Skeletal muscle cell (primary cell): ENCODE measurements at regions not wholly inside any gene's neighbourhood (a gene's known extent, or its start where the extent isn't known, plus 50 kb on each side); places are given as distances from the start of the nearest gene placed in this dataset.

Experiments
- DNase-seq: peaks from one replicate; pipeline ENCODE4 v3.0.0-alpha.2; 2010; ENCODE audit warnings: low read depth
- H3K4me3 ChIP-seq: 2 replicates; pipeline ENCODE4 v1.5.1; 2011; ENCODE audit warnings: low read depth, mild to moderate bottlenecking, control low read depth, low read length, moderate library complexity

DNA sequence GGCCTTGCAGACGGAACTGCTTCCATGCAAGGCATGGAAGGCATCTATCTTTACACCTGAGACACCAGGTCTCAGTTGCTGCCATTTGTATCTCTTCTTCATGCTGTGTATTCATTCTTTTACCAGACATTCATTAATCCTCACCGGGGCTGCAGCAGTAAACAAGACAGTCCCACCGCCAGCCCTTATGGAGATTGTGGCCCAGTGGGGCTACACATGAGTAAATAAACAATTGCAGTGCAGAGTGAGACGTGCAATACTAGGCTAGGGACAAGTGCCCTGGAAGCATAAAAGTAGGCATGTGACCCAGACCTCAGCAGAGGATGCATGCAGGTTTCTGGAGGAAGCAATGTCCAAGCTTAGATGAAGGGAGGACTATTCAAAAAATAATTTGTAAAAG is 497.6 kb upstream of the KLHL29 start:
- no peak overlapping the region for H3K4me3 ChIP-seq
- DNase-seq, result no peak

- no peak overlapping the region for H3K4me3 ChIP-seq
- no peak for DNase-seq
Measured at GRCh38 chr2:22887845-22888244, 497.1 kb upstream of the KLHL29 start.

GRCh38 chr2:22890132-22890531 is 494.8 kb upstream of the KLHL29 start:
- no peak overlapping the region for H3K4me3 ChIP-seq
- no peak for DNase-seq

GRCh38 chr2:22893761-22894517 is 491.0 kb upstream of the KLHL29 start:
- H3K4me3 ChIP-seq, result no peak overlapping the region
- no peak for DNase-seq

DNA sequence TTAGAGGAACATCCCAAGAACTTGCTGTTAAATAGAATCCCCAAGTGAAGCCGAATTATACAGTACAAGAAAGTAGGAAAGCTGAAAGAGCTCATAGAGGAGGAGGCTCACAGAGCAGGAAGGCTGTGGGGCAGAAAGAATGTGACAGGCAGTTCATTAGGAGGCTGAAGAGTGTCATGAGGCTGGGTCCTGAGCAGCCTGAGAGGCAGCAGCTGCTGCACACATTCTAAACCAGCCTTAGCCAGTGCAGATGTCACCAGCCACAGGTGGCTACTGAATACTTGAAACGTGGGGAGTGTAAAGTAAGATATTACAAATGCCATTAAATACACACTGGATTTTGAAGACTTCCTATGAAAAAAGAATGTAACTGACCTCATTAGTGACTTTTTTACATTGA is 490.2 kb upstream of the KLHL29 start:
- no peak overlapping the region for H3K4me3 ChIP-seq
- DNase-seq, result no peak

DNA sequence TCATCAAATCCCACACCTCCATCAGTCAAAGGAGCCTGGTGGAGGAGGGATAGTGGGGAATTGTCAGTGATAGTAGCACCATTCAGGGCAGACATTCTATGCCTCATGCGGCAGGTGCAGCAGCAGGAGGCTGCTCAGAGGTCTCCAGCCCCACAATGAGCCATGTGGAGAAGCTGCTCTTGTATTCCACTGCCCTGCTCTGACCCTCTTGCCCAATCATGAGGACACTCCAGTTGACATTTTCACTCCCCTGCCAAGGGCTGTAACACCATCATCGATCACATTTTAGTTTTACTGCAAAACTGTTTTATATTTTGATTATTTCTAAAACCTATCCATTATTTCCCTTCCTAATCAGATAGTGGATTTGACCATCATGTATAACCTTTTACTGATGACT is 487.6 kb upstream of the KLHL29 start:
- no peak for DNase-seq
- no peak overlapping the region for H3K4me3 ChIP-seq

- H3K4me3 ChIP-seq, result no peak overlapping the region
- DNase-seq, result no peak
Measured at GRCh38 chr2:22900674-22901073, 484.3 kb upstream of the KLHL29 start.

DNA sequence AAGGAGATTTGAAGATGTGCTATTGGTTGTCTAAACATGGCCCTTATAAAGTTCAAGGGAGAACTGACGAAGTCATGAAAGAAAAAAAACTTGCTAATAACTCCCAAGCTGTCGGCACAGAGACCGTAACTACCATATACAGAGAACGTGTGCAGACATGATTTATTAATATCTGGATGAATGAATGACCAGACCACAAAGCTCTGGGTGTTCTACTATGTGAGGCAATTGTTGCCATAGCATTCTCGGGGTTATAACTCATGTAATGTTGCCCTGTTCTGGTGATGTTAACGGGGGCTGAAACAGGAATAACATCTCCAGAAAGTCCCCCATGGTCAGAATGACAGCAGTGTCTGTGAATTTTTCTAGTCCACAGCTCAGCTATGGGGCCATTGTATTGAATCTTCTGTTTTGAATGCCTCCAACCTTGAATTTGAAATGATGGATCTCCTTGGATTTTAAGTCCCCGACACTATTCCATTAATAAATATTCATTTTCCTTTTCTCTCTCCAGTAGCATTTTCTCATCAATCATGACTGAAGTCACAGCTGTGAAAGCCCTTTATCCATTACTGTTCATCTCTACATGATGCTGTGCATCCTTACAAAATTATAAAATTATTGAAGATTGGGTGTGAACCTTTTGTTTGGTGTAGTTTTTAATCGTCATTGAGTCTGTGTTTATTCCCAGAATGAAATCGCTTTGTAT is 483.4 kb upstream of the KLHL29 start:
- no peak for DNase-seq
- no peak overlapping the region for H3K4me3 ChIP-seq

DNA sequence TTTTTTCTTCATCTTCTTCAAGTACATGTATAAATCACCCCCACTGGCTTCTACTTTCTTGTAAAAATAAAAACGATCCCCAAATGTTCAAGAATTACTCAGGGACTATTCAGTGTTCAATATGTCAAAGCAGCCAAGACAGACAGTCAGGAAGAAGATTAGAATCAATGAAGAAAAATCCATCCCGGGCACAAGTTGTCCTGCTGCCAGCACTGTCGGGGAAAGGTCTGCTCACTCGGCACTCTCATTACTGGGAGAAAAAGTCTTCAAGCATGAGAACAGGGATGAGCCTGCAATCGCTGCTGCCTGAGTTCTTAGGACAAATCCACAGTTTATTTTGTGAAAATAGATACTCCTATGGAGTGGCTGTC is 482.8 kb upstream of the KLHL29 start:
- DNase-seq, result no peak
- no peak overlapping the region for H3K4me3 ChIP-seq

GRCh38 chr2:22902662-22903165 is 482.3 kb upstream of the KLHL29 start:
- no peak overlapping the region for H3K4me3 ChIP-seq
- no peak for DNase-seq

GRCh38 chr2:22903616-22904015 is 481.4 kb upstream of the KLHL29 start:
- no peak for DNase-seq
- H3K4me3 ChIP-seq, result no peak overlapping the region

- no peak for DNase-seq
- H3K4me3 ChIP-seq, result no peak overlapping the region
Measured at GRCh38 chr2:22904126-22904684, 480.8 kb upstream of the KLHL29 start.

DNA sequence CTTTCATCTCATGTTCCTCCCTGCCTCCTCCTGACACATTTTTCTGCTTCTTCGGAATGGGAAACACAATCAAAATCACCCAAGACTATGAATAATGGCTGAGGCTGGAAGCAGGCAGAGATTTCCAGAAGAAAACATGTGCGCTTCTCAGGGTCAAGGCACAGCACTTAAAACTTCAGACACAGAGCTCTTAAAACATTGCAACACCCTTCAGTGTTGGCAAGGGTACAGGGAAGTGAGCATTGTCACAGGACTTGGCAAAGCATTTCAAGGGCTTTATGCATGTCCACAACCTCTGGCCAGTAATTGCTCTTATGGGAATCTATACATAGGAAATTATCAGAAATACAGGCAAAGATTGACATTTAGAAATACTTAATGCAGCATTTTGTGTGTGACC is 477.6 kb upstream of the KLHL29 start:
- H3K4me3 ChIP-seq, result no peak overlapping the region
- DNase-seq, result no peak

DNA sequence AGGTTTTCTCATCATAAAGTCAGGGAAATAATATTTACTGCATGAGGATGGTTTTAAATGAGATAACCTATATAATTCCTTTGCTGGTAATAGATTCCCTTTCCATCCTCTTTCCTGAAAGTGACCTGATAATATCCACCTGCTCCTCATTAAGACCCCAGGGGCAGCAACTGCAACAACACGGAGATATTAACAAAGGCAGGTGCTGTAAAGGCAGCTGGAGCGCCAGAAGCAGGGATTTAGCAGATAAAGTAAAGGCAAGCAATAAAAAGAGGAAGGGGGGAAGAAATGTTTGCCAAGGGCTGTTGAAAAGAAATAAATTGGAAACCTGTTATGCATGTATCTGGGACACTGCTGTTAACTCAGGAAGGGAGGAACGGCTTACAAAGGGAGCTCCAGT is 472.6 kb upstream of the KLHL29 start:
- H3K4me3 ChIP-seq, result no peak overlapping the region
- no peak for DNase-seq

DNA sequence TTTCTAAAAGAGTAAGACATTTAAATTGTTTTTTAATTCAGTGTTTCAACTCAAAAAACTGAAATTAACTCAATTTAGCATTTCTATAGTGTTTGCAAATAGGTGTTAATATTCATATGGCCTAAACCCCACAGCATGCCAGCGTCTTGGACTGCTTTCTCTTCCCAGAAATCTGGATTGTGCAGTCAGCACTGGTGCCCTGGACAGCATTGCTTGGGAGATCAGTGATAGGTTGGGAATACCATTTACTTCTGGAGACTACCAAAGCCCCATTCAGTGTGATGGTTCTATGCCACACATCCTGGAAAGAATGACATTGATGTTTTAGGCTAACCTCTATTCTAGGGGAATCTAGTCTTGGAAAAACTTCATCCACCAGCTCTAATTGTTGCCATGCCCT is 455.0 kb upstream of the KLHL29 start:
- DNase-seq, result no peak
- no peak overlapping the region for H3K4me3 ChIP-seq

DNA sequence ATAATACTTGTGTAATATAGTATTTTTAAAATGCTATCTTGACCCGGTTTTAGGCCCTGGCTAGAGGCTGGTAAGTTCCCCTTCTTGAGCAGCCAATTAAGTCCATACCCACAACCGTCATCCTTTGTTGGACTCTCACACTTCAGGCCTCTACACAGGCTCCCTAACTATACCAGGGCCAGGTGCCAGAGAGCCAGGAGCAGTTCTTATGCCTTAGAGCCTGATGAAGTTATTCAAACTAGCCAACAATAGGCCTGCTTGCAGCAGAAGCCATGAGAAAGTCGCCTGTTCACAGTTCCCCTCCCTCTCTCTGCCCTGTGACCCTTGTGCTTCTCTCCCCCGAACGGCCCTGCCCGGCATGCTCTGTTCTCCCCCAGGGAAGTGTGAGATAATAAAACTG is 454.2 kb upstream of the KLHL29 start:
- no peak for DNase-seq
- H3K4me3 ChIP-seq, result no peak overlapping the region

GRCh38 chr2:22932288-22932687 is 452.7 kb upstream of the KLHL29 start:
- no peak overlapping the region for H3K4me3 ChIP-seq
- no peak for DNase-seq

DNA sequence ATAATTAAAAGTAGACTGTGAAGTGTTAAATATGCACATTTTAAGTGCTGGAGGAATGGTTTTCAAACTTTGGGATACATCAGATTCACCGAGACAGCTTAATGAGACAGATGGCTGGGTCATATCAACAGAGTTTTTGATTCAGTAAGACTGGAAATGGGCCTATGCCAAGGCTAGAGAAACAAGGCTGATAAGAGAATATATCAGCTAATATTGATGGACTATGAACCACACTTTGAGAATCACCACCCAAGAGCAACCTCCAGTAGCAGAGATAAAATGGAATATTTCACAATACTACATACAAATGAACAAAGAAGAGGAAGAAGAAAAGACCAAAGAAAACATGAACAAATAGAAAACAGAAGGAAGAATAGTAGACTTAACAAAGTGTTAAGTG is 450.2 kb upstream of the KLHL29 start:
- H3K4me3 ChIP-seq, result no peak overlapping the region
- no peak for DNase-seq

- DNase-seq, result no peak
- H3K4me3 ChIP-seq, result no peak overlapping the region
Measured at GRCh38 chr2:22942441-22942840, 442.5 kb upstream of the KLHL29 start.

DNA sequence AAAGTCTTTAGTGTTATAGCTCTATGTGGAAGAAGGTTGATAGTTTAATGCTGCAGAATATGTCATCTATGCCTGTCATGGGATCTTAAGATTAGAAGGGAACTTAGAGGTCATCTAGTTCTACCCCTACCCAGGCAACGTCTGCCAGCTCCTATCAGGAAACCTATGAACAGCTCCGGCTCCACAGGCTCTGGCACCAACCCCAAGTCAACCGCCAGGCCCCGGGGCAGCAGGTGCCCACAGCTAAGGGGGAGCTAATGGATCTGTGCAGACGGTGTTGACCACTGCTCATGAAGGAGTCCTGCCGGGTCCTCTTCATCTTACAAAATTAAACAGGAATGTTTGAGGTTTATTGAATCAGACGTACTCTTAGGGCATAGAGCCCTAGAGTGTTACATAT is 440.8 kb upstream of the KLHL29 start:
- DNase-seq, result no peak
- no peak overlapping the region for H3K4me3 ChIP-seq

- no peak overlapping the region for H3K4me3 ChIP-seq
- no peak for DNase-seq
Measured at GRCh38 chr2:22946553-22946952, 438.4 kb upstream of the KLHL29 start.
